ENCODE measurements at regions not wholly inside any gene's neighbourhood (a gene's known extent, or its start where the extent isn't known, plus 50 kb on each side); places are given as distances from the start of the nearest gene placed in this dataset.

- 0 out of 2 replicates have a peak overlapping the region, but pooled peaks have one; percentile 51 for H3K27ac Mint-ChIP-seq
- no peaks in the 10 kb centered on the region for H3K36me3 Mint-ChIP-seq (ENCODE audit: low read depth)
- DNase-seq (ENCODE audit: low spot score) (no peak), ATAC-seq (no peak)
- peaks cover 3% of the 10 kb centered on the region for H3K27me3 Mint-ChIP-seq (ENCODE audit: insufficient read depth, low read depth, poor library complexity)
- Histone ChIP-seq H3K9me2 (ENCODE audit: insufficient read depth) (no peaks in the 10 kb centered on the region; the same call in 1 of the 2 replicates), H3F3A (replicated peaks; ENCODE audit: low read depth) (no peaks in the 10 kb centered on the region), H3K79me2 (replicated peaks; ENCODE audit: insufficient read depth) (no peaks in the 10 kb centered on the region), H3K27ac (ENCODE audit: low read depth) (no peak overlapping the region), H3K36me3 (ENCODE audit: insufficient read depth) (no peaks in the 10 kb centered on the region), H3K4me2 (no peak overlapping the region), H2AFZ (no peak overlapping the region), H4K20me1 (replicated peaks; ENCODE audit: insufficient read depth) (no peaks in the 10 kb centered on the region), H3K27me3 (ENCODE audit: insufficient read depth) (no peaks in the 10 kb centered on the region), H3K4me1 (ENCODE audit: insufficient read depth) (no peaks in the 10 kb centered on the region), H3K4me3 (no peak overlapping the region)
- TF ChIP-seq EZH2 (IDR thresholded peaks at IDR 0.05; ENCODE audit: low read depth, unreplicated experiment), result no peak
- no peak overlapping the region for H3K4me3 Mint-ChIP-seq
- H3K9me3 Mint-ChIP-seq, result no peaks in the 10 kb centered on the region
- H3K4me1 Mint-ChIP-seq, result no peaks in the 10 kb centered on the region; the same call in 2 of the 3 replicates
Observed at GRCh38 chr6:47938405-47938804, 156.6 kb downstream of the OPN5 start.

GRCh38 chr6:47936820-47937219 lies 155.0 kb downstream of the OPN5 start:
- Histone ChIP-seq H4K20me1 (replicated peaks; ENCODE audit: insufficient read depth) (no peaks in the 10 kb centered on the region), H3K4me1 (ENCODE audit: insufficient read depth) (no peaks in the 10 kb centered on the region), H3K27ac (ENCODE audit: low read depth) (no peak overlapping the region), H3K9me2 (ENCODE audit: insufficient read depth) (no peaks in the 10 kb centered on the region; the same call in 1 of the 2 replicates), H3K27me3 (ENCODE audit: insufficient read depth) (no peaks in the 10 kb centered on the region), H3K79me2 (replicated peaks; ENCODE audit: insufficient read depth) (no peaks in the 10 kb centered on the region), H3K4me2 (no peak overlapping the region), H3K36me3 (ENCODE audit: insufficient read depth) (no peaks in the 10 kb centered on the region), H2AFZ (no peak overlapping the region), H3F3A (replicated peaks; ENCODE audit: low read depth) (no peaks in the 10 kb centered on the region), H3K4me3 (no peak overlapping the region)
- Mint-ChIP-seq H3K27ac (no peak overlapping the region), H3K27me3 (ENCODE audit: insufficient read depth, low read depth, poor library complexity) (peaks cover 3% of the 10 kb centered on the region), H3K4me1 (peaks cover 5% of the 10 kb centered on the region), H3K9me3 (no peaks in the 10 kb centered on the region), H3K36me3 (ENCODE audit: low read depth) (no peaks in the 10 kb centered on the region), H3K4me3 (no peak overlapping the region)
- ATAC-seq (no peak), DNase-seq (ENCODE audit: low spot score) (no peak)
- TF ChIP-seq EZH2phosphoT487 (IDR thresholded peaks at IDR 0.05; ENCODE audit: unreplicated experiment), result no peak
- TF ChIP-seq REST (IDR thresholded peaks at IDR 0.05; ENCODE audit: unreplicated experiment), result no peak
- no peak for TF ChIP-seq ZNF462 (CRISPR knock-in tag; IDR thresholded peaks at IDR 0.05)
- TF ChIP-seq CTCF (conservative IDR thresholded peaks at IDR 0.05; ENCODE audit: low read depth in 2 of 2), result no peak
- no peak for TF ChIP-seq STAT1 (IDR thresholded peaks at IDR 0.05; ENCODE audit: unreplicated experiment)
- TF ChIP-seq ETS1 (IDR thresholded peaks at IDR 0.05), result no peak
- no peak for TF ChIP-seq EZH2 (IDR thresholded peaks at IDR 0.05; ENCODE audit: low read depth, unreplicated experiment)
- no peak for TF ChIP-seq ZNF114 (CRISPR knock-in tag; IDR thresholded peaks at IDR 0.05)
- no peak for TF ChIP-seq ZNF331 (CRISPR knock-in tag; IDR thresholded peaks at IDR 0.05; ENCODE audit: low read depth)
- TF ChIP-seq NANOG (IDR thresholded peaks at IDR 0.05; ENCODE audit: borderline replicate concordance), result no peak

Measured in GM23338 (cell line).